GM18861 (cell line): ENCODE measurements at regions not wholly inside any gene's neighbourhood (a gene's known extent, or its start where the extent isn't known, plus 50 kb on each side); places are given as distances from the start of the nearest gene placed in this dataset.

Experiments used
- ATAC-seq: cut with Tn5 transposase; IDR thresholded peaks from one replicate; pipeline ENCODE4 v1.9.1; 2021; ENCODE audit not compliant: unreplicated experiment

DNA sequence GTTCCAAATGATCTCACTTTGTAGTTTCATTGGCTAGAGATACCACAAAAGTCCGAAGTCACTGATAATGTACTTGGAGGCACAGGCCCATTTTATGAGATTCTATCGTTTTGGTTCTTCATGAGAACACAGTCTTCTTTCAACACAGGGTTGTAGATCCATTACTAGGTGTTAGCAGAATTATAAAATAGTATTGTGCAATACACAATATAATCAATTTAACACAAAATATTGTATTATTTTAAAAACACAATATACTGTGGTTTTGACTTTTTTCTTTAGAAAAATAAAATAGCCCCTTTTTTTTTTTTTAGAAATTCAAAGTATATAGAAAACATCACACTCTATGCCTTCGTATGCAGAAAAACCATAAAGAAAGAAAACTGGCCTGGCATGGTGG, 138.6 kb upstream of the TSC22D2 start:
- ATAC-seq = no peak

DNA sequence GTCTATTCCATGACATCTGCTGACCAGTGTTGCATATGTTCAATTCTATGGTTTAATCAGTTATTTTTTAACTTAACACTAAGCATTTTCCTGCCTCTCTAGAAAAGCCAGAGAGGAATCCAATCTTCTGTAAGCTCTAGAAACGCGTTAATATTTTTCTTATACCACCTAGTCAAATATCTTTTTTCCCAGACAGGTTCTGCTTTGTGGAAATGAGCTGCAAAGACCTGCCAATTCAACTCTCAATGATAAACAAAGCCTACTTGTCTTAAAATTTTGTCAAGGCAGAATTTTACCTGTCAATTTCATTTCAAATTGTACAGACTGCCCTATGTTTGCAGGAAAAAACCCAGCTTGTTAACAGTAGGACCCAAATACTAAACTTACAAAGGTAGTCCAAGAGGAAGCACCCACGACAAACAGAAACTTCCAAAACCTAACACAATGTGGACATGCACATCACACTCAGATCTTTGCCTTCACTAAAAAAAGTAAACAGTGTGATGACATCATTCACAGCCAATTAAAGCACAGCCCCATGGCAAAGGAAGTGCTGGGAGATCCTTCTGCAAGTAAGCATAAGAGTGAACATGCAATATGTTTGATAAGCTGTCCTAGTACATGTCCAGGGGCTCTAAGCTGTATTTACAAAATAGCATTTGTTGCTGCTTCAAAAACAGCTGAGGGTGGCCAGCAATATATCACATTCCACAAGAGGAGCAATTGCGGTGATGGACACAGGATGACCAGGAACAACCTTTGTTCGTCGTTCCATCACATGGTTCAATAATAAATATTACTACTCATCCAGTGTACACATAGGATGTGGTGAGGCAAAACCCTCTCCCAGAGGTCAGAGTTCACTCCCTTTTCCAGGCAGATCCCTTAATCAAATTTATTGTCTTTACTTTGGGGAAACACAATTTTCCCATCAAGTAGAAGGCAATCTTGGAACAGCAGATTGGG, 139.4 kb upstream of the TSC22D2 start:
- no peak for ATAC-seq

DNA sequence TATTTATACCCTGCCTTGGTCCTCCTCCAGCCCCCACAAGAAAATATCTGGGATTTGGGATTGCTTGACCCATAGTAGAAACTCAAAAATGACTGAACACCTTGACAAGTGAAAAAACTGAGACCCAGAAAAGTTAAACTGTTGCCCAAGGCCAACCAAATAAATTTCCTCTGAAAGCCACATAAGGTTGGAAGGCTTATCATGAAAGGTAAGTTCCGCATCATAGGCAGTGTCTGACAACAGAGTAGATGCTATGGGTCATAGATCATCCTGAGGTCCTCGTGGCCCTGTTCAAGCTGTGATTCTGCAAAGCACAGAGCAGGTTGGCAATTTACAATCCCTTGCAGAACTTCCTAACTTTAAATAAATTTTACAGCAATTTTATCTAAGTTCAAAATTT, 140.8 kb upstream of the TSC22D2 start:
- no peak for ATAC-seq

DNA sequence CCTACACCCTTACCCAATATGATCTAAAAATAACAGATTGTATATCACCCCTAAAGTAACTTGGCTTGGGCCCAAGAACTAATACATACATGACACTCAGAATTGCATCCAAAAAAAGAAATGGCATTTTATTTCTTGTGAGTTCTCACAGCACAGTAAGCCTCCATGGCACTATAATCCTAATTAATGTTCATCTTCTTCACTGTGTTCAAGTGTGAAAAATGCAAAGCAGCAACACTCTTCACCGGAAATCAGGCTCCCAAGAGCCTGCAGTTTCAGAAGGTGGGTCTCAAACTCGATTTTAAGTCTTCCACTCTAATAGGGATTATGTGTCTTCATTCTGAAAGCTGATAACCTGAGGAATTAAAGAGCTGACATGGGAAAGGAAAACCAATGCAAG, 142.8 kb upstream of the TSC22D2 start:
- no peak for ATAC-seq

DNA sequence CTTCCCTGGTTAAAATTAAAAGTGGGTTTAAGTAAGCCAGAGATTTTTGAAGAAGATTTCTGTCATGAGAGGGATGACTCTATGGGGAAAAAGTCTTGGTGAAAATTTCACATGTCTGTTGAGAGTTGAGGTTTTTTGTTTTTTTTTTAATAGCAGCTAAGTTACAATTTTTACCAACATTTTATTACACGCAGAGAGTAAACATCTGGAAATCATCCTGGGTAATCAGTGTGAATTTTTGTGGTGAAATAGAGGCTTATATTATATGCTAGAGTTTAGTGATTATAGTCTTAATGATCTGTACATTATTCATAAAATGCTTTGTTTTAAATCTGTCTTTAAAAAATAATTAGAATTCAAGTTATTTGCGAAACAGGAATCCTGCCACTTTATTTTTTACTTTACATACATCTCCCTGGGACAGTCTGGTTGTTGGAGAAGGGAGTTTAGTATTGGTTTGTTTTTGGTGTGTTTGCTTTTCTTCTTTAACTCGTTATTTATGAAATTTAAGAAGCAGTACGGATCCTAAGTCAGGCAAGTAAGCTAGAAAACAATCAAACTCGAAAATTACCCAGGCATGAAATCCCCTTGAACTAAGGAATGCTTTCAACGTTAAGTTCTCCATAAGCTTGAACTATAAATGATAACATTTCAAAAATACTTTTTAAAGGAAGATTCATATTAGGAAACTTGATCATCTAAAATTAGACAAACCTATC, 143.4 kb upstream of the TSC22D2 start:
- ATAC-seq = no peak

DNA sequence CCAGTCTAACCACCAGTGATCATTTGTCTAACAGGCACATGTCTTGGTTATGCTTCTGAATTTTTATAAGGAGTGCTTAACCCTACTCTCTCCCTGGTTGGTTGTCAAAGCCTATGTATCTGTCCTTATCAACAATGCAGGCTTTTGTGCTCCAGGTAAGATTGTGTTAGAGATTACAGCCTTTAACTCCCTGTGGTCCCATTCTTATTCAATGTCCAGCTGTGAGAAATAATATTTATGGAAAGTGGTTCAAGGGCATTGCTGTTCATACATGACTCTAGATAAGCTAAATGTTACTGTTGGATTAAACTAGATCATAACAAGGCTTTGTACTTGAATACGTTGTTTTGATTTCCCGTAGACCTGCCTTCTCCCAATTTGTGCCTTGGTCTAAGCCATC, 146.1 kb upstream of the TSC22D2 start:
- ATAC-seq = no peak

DNA sequence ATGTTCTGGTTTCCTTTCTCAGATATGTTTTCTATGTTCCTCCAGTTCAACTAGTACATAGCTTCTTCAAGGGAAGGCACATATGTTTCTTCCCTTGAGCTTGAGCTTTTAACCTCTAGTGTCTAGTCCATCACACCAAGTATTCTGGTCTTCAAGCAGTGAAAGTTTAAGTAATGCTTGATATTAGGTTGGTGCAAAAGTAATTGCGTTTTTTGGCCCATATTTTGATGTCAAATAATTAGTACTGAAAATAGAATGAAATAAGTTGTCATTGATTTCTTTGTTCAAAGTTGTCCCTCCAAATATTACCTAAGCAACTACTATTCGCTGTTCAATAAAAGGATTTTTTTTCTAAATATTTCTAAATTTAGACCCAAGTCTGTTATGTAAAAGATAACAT, 146.7 kb upstream of the TSC22D2 start:
- ATAC-seq = no peak

DNA sequence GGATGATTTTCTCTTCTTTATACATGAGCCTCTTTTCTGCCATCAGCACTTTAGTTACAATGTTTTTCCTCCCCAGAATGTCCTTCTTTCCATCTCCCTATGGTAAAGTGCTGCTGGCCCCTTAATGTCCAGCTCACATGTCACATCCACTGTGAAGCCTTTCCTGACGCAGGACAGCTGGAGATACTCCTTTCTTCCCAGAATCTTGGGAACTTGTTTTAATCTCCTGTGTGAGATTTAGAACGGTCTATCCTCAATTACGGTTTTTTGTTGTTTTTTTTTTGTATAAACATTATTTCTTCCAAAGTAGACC, 147.7 kb upstream of the TSC22D2 start:
- no peak for ATAC-seq

DNA sequence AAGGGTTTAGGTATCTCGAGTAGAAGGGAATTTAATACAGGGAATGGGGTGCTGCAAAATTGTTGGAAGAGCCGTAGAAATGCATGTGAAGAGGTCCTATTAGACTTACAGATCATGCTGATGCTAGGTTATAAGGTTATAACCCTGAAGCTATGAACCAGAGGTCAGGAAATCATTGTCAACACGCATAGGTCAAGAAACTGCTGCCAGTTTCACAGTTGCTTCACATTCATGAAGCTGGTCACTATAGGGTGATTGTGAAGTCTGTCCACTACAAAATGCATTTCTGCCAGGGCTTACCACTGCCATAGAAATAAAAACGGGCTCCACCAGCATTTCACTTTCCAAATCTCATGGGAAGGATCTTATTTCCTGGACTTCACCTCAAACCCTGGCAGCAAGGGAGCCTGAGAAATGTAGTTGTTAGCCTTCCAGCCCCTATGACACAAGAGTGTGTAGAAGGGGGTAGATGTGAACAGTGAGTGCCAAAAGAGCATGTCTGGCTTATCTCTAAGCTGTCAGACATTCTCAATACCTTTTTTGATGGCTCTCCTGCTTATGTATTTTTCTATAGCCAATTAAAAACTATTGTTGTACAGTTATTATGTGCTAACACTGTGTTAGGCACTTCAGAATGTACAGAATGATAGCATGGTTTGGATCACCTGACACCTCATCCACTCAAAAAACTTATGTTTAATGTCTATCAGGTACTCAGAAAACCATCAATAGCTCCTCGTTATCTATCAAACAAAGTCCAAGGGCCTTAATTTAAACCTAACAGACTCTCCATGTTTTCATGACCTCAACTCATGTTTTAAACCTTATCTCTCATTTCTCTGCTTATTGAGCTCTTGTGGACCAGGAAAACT, 148.3 kb upstream of the TSC22D2 start:
- ATAC-seq = no peak

DNA sequence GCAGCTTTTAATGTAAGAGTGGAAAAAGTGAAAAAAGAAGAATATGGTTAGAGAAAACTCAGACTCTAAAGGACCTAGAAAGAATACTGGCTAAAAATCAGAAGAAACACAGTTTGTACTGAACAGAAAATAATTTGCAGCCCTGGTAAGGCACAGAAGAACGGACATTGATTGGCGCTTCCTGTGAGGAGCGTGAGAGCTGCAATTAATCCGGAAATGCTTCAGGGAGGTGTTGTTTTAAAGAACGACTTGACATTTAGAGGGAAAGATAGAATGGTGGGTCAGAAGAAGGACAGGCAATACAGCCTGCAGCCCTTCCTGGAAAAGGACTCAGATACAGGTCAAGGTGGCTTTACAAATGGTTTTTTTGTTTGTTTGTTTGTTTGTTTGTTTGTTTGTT, 151.3 kb upstream of the TSC22D2 start:
- ATAC-seq = no peak

DNA sequence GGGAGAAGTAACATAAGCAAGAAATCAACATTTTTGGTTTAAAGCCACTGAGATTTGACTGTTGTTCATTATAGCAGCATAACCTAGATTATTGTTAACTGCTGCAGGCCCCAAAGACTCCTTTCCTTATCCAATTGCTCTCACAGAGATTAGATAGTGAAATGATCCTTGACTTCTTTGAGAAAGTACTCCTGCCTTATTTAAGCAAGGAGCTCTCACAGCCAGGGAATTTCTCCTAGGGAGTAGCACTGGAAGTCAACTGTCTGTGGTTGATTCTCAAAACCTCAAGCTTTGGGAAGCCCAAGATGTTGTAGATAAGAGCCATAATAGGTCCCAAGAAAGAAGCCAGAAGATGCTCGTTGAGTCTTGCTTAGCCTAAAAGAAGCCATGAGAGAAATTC, 151.8 kb upstream of the TSC22D2 start:
- ATAC-seq = no peak

DNA sequence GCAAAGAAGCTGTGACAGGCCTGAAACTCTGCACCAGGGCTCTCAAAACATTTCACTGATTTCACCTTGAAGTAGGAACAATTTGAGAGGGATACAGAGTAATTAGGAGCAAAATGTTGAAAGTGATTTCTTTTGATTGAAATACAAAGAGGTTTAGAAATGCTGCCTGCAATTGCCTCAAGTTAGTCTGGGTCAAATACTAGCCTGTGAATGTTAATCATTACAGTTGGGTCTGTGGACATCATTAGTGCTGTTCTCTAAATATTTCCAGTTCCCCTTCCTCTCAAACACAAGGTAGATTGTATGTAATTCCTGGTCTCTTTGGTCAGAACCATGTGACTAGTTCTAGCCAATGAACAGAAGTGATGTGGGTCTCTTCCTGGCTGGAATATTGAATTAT, 152.3 kb upstream of the TSC22D2 start:
- no peak for ATAC-seq

DNA sequence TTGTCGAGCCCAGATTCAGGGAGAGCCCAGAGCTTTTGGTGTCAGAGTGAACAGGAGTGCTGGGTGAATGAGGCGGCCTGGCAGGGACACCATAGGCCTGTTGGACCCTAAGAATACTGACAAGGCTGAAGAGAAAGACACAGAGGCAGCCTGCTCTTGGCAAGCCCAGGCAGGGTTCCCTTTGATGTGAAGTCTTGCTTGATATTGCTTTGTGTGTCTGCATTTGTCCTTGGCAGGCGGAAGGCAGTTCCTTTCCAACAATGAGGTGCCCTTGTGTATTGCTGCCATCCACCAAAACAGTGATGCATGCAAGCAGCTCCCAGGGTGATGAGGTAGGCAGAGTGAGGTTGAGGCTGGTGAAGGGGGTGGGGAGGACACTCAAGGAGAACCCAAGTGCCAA, 152.7 kb upstream of the TSC22D2 start:
- ATAC-seq = no peak

DNA sequence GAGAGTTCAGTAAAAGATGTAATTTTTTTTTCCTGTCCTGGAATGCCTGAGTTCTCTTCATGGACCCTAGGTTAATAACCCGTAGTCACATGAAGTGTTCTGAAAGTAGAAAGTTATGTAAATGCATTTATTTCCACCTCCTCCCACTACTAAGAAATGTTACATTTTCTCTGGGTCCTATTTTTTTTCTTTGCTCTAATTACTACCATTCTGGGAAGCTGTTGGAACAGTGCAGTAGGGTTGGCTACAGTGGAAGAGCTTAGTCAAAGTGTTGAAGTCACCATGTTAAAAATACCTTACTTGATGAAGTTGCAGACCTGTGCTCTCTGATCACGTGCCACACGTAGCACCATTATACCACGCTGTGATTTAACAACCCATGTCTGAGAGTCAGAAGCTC, 153.8 kb upstream of the TSC22D2 start:
- ATAC-seq = no peak

DNA sequence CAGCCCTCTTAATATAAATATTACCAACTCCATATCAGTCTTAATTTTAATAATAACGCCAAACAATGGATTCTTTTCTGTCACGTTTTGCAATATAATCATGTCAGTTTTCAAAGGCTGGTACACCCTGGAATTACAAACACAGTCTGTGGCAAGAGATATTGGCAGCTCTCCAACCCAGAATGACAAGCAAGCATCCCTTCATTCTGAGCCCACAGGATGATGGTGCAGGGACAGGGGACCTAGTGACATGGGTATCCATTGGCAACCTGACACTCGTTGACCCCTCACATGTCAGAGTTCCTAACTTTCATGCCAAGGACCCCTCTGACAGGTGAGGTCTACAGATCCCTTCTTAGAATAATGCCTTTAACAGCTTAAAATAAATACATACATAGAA, 154.5 kb upstream of the TSC22D2 start:
- ATAC-seq = no peak

DNA sequence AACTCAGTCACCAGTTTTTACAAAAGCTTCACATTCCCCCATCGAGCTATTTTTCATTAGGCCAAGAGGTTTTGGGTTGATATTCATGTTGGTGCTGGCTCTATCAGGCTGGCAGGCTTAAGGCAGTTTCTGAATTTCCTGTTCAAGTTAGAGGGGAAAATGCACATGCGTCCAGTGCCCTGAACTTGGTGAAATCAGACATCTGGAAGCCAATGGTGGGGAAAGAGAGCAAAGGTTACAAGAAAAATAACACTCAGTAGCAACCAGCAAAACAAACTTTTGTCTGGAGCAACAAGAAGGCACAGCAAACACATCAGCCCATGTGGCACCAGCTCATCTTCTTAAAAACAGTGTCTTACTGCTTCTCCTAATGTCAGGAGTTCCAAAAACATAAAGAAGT, 155.6 kb upstream of the TSC22D2 start:
- ATAC-seq = no peak

DNA sequence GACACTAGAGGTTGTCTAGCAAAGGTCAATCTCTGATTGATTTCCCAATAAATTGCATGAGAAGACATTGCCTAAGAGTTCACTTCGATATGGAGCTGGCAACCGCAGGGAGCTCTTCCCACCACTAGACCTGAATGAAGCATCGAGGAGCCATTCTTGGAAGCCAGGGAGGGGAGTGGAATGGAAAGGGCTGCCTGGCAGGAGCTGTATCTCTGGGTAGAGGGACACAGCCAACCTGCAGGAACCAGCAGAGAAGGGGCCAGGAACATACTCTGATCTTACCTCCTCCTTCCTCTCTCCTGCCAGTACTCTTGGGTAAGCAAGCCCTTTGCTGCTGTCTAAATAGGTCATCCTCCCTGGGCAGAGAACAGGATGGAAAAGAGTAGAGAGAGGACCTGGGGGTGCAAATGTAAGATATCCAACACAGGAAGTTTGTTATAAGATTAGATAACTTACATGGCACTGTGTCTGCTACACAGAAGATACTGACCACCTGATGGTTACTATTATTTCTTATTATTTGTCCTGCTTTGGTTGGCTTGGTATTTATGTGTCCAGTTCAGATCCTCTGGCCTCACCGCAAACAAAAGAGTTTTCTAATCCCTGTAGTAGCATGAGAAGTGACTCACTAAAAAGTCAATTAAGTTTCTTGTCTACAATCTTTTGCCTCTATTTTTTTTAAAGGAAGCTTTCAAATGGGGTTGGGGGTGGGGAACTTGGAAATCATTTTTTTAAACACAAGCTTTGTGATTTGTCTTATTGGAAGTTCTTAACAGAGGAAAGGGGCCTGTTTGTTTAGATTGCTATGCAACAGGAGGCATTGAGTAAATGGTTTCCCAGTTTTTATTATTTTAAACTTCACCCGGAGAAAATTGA, 156.7 kb upstream of the TSC22D2 start:
- no peak for ATAC-seq

DNA sequence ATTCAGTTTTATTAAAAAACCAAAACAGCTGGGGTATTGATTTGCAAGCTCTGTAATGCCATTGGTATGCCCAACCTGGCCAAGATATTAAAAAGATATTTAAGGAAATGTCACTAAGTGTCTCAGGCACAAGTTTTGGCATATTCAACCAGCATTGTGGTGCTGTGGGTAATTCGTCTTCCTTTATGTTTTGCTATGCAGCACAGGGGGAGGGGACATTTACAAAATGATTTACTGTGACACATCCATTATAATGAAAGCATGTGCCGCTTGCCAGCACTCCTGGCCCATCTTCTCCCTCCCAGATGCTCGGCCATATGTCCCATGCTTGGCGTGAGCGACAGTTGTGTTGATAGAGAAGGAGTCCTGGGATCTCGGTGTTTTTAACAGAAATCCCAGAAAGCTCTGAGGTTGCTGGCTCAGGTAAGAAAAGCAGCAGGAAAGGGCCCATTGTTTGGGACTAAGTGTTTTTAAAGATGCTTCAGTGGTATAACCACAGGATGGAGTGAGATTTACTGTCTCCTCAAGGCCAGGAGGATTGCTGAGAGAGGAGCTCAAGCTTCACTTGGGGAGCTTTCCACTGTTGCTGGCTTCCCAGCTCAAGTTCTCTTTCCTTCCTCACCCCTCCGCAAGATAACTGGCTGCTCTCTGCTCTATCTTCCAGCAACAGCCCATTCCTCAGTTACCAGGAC, 158.2 kb upstream of the TSC22D2 start:
- no peak for ATAC-seq

DNA sequence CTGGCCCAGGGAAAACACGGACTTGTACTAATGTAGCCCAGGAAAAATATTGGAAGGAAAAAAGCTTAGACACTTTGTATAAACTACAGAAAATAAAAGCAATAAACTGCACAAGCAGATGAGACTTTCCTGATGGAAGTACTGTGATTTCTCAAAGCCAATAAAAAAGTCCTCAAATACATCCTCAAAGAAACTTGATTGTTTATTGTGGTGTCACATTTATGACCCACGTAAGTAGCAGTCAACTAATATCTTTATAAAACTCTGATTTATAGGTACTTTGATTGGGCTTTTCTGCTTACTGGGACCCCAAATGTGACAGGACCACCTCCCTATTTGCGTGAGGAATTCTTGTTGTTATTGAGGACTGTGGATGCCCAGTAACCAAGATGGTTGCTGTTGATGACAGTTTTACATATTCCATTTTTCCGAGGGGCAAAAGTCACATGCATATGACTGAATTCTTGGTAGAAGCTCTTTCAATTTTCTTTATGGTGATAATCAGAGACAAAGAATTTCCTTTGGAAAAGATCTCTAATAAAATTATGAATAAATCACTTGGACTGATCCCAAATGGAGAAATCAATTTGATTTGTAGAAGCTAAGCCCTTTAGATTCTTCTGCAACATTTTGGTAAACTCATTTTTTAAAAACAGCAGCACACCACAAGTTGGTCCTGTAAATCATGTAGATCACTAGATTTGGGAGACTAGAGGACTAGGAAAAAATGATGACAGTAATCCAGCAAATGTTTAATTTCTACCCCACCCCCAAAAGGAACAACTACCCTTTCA, 159.0 kb upstream of the TSC22D2 start:
- ATAC-seq = no peak
